Left lung (tissue), 4 donors: ENCODE measurements at regions not wholly inside any gene's neighbourhood (a gene's known extent, or its start where the extent isn't known, plus 50 kb on each side); places are given as distances from the start of the nearest gene placed in this dataset.
A peak's percentile ranks its signal among the peaks of the same experiment; 100 is the strongest.

Source experiments
- ATAC-seq: fragments of 200-7000 bp; cut with Tn5 transposase; one replicate; pipeline ENCODE4 v1.9.1; 2020; ENCODE audit warnings: moderate library complexity
- DNase-seq, 4 donors: peaks; one replicate each; pipeline ENCODE4 v3.0.0-alpha.2; 2013 to 2020
- H3K27ac ChIP-seq, 2 donors: fragments of 200-600 bp; sonication (generic) in 1 of 2; one replicate each; pipeline versions ENCODE4 v1.5.0 to v1.8.0; 2020 to 2021
- H3K27me3 ChIP-seq, 2 donors: fragments of 200-600 bp; sonication (generic) in 1 of 2; one replicate each; pipeline versions ENCODE4 v1.5.0 to v1.8.0; 2020 to 2021
- H3K36me3 ChIP-seq, 2 donors: fragments of 200-600 bp; sonication (generic) in 1 of 2; one replicate each; pipeline versions ENCODE4 v1.5.0 to v1.8.0; 2020 to 2021
- H3K4me1 ChIP-seq, 2 donors: fragments of 200-600 bp; one replicate each; pipeline ENCODE4 v1.8.0; 2021
- H3K4me3 ChIP-seq, 2 donors: fragments of 200-600 bp; sonication (generic) in 1 of 2; one replicate each; pipeline versions ENCODE4 v1.5.0 to v1.8.0; 2020 to 2021; ENCODE audit warnings: mild to moderate bottlenecking in 1 of 2
- H3K9me3 ChIP-seq, 2 donors: fragments of 200-600 bp; sonication (generic) in 1 of 2; one replicate each; pipeline versions ENCODE4 v1.5.0 to v1.8.0; 2020 to 2021
- CTCF ChIP-seq, 2 donors: fragments of 200-600 bp; sonication (generic) in 1 of 2; IDR thresholded peaks; one replicate each; pipeline versions ENCODE4 v1.5.0 to v1.8.0; 2021; ENCODE audit warnings: antibody characterized with exemption in 2 of 2
- intact Hi-C, 2 donors: fragments of 100-400 bp; cut with DNase I; formaldehyde crosslinking; loops; one replicate each; pipeline versions ENCODE4 v1.11.2 to v1.14.2; 2022
- donor health status: DM: no; HTN: yes; CAD: no.
- donor health status: DM: no; HTN: no; CAD: no.

- no peak overlapping the region for H3K4me3 ChIP-seq
- H3K36me3 ChIP-seq = no peaks in the 10 kb centered on the region
- H3K27ac ChIP-seq = no peak overlapping the region
- no peak for ATAC-seq
- no peak for DNase-seq
- no peak for TF ChIP-seq CTCF (IDR thresholded peaks at IDR 0.05)
- intact Hi-C loops = no loop called here
- no peaks in the 10 kb centered on the region for H3K27me3 ChIP-seq
- H3K4me1 ChIP-seq = no peaks in the 10 kb centered on the region
- H3K9me3 ChIP-seq = no peaks in the 10 kb centered on the region
Observed at GRCh38 chr12:60263161-60263560, 667.3 kb downstream of the SLC16A7 start.

DNA sequence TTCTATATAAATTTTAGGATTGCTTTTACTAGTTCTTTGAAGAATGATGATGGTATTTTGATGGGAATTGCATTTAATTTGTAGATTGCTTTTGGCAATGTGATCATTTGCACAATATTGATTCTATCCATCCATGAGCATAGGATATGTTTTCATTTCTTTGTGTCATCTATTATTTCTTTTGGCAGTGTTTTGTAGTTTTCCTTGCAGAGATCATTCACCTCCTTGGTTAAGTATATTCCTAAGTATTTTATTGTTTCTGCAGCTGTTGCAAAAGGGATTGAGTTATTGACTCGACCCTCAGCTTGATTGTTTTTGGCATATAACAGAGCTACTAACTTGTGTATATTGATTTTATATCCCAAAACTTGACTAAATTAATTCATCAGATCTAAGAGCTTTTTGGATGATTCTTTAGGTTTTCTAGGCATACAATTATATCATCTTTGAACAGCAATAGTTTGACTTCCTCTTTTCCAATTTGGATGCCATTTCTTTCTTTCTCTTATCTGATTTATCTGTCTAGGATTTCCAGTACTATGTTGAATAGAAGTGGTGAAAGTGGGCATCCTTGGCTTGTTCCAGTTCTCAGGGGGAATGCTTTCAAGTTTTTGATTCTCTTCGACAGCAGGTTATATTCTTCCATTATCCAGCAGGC, 668.1 kb downstream of the SLC16A7 start:
- no peaks in the 10 kb centered on the region for H3K36me3 ChIP-seq
- intact Hi-C loops = no loop called here
- no peak for DNase-seq
- no peaks in the 10 kb centered on the region for H3K4me1 ChIP-seq
- ATAC-seq = no peak
- H3K27ac ChIP-seq = no peak overlapping the region
- peaks cover 0 to under 1% of the 10 kb centered on the region in 2 donors for H3K9me3 ChIP-seq
- no peak overlapping the region for H3K4me3 ChIP-seq
- TF ChIP-seq CTCF (IDR thresholded peaks at IDR 0.05) = no peak
- no peaks in the 10 kb centered on the region for H3K27me3 ChIP-seq

GRCh38 chr12:60265741-60266140, 669.9 kb downstream of the SLC16A7 start:
- H3K27ac ChIP-seq = no peak overlapping the region
- peaks cover 0 to 17% of the 10 kb centered on the region in 2 donors for H3K9me3 ChIP-seq
- no peak for TF ChIP-seq CTCF (IDR thresholded peaks at IDR 0.05)
- H3K27me3 ChIP-seq = no peaks in the 10 kb centered on the region
- intact Hi-C loops = no loop called here
- H3K4me1 ChIP-seq = no peaks in the 10 kb centered on the region
- DNase-seq = no peak
- ATAC-seq = peak; percentile 57
- no peaks in the 10 kb centered on the region for H3K36me3 ChIP-seq
- H3K4me3 ChIP-seq = no peak overlapping the region

DNA sequence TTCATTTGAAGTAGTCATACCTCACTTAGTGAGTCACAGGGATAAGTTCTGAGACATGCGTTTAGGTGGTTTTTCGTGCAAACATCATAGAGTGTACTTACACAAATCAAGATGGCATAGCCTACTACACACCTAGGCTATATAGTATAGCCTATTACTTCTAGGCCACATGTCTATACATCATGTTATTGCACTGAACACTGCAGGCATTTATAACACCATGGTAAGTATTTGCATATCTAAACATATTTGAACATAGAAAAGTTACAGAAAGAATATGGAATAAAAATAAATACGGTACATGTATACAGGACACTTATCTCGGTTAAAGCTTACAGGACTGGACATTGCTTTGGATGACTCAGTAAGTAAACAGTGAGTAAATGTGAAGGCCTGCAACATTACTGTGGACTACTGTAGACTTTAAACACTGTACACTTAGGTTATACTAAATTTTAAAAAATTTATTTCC, 670.6 kb downstream of the SLC16A7 start:
- Histone ChIP-seq H3K4me3 (no peak overlapping the region), H3K27me3 (no peaks in the 10 kb centered on the region), H3K36me3 (no peaks in the 10 kb centered on the region), H3K4me1 (no peaks in the 10 kb centered on the region), H3K9me3 (peaks cover 0 to 17% of the 10 kb centered on the region in 2 donors), H3K27ac (no peak overlapping the region)
- no peak for TF ChIP-seq CTCF (IDR thresholded peaks at IDR 0.05)
- intact Hi-C loops = no loop called here
- ATAC-seq = peak; percentile 97
- no peak for DNase-seq

- no peak for TF ChIP-seq CTCF (IDR thresholded peaks at IDR 0.05)
- H3K9me3 ChIP-seq = peaks cover 0 to 23% of the 10 kb centered on the region in 2 donors
- no peak overlapping the region for H3K4me3 ChIP-seq
- intact Hi-C loops = no loop called here
- ATAC-seq (no peak), DNase-seq (peak in 1 of 4 donors; percentile 72)
- no peaks in the 10 kb centered on the region for H3K27me3 ChIP-seq
- H3K36me3 ChIP-seq = no peaks in the 10 kb centered on the region
- no peaks in the 10 kb centered on the region for H3K4me1 ChIP-seq
- H3K27ac ChIP-seq = no peak overlapping the region
Observed at GRCh38 chr12:60269611-60270269, 673.9 kb downstream of the SLC16A7 start.
